Peyer's patch (tissue), 4 donors: ENCODE measurements at regions not wholly inside any gene's neighbourhood (a gene's known extent, or its start where the extent isn't known, plus 50 kb on each side); places are given as distances from the start of the nearest gene placed in this dataset.

ENCODE experiments used
- CTCF ChIP-seq, 6 experiments: fragments of 450-650 bp in 4 of 6; fragments of 200-600 bp in 2 of 6; sonication (generic) in 1 of 6; IDR thresholded peaks; one replicate each; pipeline ENCODE4 v1.5.1; 2017 to 2019; ENCODE audit warnings: antibody characterized with exemption in 6 of 6, mild to moderate bottlenecking in 3 of 6, moderate library complexity in 1 of 6
- POLR2A ChIP-seq, 2 donors: fragments of 450-650 bp; IDR thresholded peaks; one replicate each; pipeline ENCODE4 v1.5.1; 2017; ENCODE audit warnings: antibody characterized with exemption in 2 of 2, mild to moderate bottlenecking in 2 of 2, moderate library complexity in 2 of 2

DNA sequence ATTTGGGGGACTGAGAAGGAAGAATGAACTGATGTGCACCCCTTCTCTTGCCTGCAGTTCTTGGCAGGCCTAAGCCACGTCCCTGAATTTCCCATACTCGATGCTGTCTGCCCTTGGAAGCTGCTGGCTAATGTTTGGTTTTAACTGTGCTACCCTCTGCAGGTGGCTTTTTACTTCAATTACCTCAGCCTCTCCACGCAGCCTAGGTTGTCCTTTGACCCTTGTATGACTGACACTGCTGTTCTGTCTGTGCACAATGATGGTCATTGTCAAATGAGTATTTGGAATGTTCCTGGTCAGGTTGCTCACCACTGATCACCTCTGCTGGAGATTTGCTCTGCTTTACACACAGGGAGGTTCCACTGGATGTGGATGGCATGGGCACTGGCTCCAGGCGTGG, 137.1 kb downstream of the ZNF518B start:
- TF ChIP-seq CTCF (IDR thresholded peaks at IDR 0.05) (no peak), POLR2A (IDR thresholded peaks at IDR 0.05) (no peak)
